ENCODE measurements at regions not wholly inside any gene's neighbourhood (a gene's known extent, or its start where the extent isn't known, plus 50 kb on each side); places are given as distances from the start of the nearest gene placed in this dataset.

DNA sequence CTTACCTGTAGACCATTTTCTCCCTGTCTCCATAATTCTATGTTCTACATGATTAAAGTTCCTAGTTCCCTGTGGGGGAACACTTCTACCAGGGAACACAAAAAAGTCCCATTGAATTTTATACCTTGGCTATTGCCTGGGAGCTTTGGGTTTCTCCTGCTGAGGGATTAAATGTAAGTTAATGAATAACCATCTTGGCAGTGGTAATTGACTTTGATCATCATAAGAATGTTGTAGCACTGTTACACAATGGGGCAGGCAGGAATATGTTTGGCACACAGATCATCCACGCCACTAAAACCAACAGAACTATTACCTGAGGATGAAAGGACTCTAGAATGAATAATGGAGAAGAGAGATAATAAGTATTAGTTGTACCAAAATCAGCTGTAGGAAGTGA, 1106.2 kb upstream of the GJE1 start:
- Histone ChIP-seq H3K9ac (ENCODE audit: low read length) (no peak overlapping the region), H3K4me3 (ENCODE audit: insufficient read depth, low read depth, low read length) (no peak overlapping the region), H2AFZ (ENCODE audit: low read depth, low read length) (no peak overlapping the region), H3K27ac (ENCODE audit: low read depth, low read length) (no peak overlapping the region), H3K4me1 (ENCODE audit: insufficient read depth, low read length) (no peaks in the 10 kb centered on the region), H3K36me3 (ENCODE audit: insufficient read depth, low read length) (no peaks in the 10 kb centered on the region), H3K9me3 (ENCODE audit: insufficient read depth, low read depth, low read length) (no peaks in the 10 kb centered on the region), H4K20me1 (ENCODE audit: insufficient read depth, low read length) (no peaks in the 10 kb centered on the region), H3K4me2 (ENCODE audit: low read length) (no peak overlapping the region), H3K79me2 (ENCODE audit: insufficient read depth, low read length) (no peaks in the 10 kb centered on the region), H3K27me3 (ENCODE audit: insufficient read depth, low read length) (no peaks in the 10 kb centered on the region)
- Mint-ChIP-seq H3K9me3 (ENCODE audit: unreplicated experiment) (no peaks in the 10 kb centered on the region), H3K4me3 (ENCODE audit: unreplicated experiment) (no peak overlapping the region), H3K36me3 (ENCODE audit: low read depth, unreplicated experiment) (no peaks in the 10 kb centered on the region), H3K27me3 (ENCODE audit: low read depth, unreplicated experiment) (no peaks in the 10 kb centered on the region), H3K4me1 (ENCODE audit: low read depth, unreplicated experiment) (no peaks in the 10 kb centered on the region), H3K27ac (ENCODE audit: unreplicated experiment) (no peak overlapping the region)
- TF ChIP-seq EZH2 (IDR thresholded peaks at IDR 0.05; ENCODE audit: insufficient read depth, low read length): no peak
- TF ChIP-seq, protein P1, sequence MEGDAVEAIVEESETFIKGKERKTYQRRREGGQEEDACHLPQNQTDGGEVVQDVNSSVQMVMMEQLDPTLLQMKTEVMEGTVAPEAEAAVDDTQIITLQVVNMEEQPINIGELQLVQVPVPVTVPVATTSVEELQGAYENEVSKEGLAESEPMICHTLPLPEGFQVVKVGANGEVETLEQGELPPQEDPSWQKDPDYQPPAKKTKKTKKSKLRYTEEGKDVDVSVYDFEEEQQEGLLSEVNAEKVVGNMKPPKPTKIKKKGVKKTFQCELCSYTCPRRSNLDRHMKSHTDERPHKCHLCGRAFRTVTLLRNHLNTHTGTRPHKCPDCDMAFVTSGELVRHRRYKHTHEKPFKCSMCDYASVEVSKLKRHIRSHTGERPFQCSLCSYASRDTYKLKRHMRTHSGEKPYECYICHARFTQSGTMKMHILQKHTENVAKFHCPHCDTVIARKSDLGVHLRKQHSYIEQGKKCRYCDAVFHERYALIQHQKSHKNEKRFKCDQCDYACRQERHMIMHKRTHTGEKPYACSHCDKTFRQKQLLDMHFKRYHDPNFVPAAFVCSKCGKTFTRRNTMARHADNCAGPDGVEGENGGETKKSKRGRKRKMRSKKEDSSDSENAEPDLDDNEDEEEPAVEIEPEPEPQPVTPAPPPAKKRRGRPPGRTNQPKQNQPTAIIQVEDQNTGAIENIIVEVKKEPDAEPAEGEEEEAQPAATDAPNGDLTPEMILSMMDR (IDR thresholded peaks at IDR 0.05; ENCODE audit: insufficient read depth, low read depth, low read length): no peak
- DNase-seq (ENCODE audit: low read depth) (no peak), FAIRE-seq (no peak)

DNA sequence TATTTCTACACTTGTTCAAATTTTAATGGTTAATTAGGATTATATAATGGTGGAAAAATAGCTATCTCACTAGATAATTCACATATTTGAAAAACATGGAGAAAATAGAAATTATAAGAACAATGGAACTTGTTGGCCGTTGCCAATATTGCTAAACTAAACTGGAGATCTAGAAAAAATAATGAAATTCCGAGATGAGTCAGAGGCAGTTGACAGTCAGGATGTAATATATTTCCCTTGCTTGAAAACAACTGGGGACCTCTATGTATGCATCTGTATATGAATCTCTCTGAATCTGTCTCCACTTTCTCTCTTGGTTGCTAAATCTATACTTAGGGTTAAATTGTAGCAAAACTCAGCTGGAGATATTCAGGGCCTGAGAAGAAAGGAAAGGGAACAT, 1108.2 kb upstream of the GJE1 start:
- DNase-seq (ENCODE audit: low read depth): no peak
- H3K9ac ChIP-seq (ENCODE audit: low read length): no peak overlapping the region
- no peaks in the 10 kb centered on the region for H4K20me1 ChIP-seq (ENCODE audit: insufficient read depth, low read length)
- Mint-ChIP-seq H3K4me1 (ENCODE audit: low read depth, unreplicated experiment) (no peaks in the 10 kb centered on the region), H3K36me3 (ENCODE audit: low read depth, unreplicated experiment) (no peaks in the 10 kb centered on the region), H3K27me3 (ENCODE audit: low read depth, unreplicated experiment) (no peaks in the 10 kb centered on the region), H3K9me3 (ENCODE audit: unreplicated experiment) (no peaks in the 10 kb centered on the region), H3K27ac (ENCODE audit: unreplicated experiment) (no peak overlapping the region), H3K4me3 (ENCODE audit: unreplicated experiment) (no peak overlapping the region)
- H3K9me3 ChIP-seq (ENCODE audit: insufficient read depth, low read depth, low read length): no peaks in the 10 kb centered on the region
- H3K27ac ChIP-seq (ENCODE audit: low read depth, low read length): no peak overlapping the region
- no peaks in the 10 kb centered on the region for H3K36me3 ChIP-seq (ENCODE audit: insufficient read depth, low read length)
- no peaks in the 10 kb centered on the region for H3K4me1 ChIP-seq (ENCODE audit: insufficient read depth, low read length)
- FAIRE-seq: no peak
- H3K4me3 ChIP-seq (ENCODE audit: insufficient read depth, low read depth, low read length): no peak overlapping the region
- no peaks in the 10 kb centered on the region for H3K27me3 ChIP-seq (ENCODE audit: insufficient read depth, low read length)
- no peak overlapping the region for H2AFZ ChIP-seq (ENCODE audit: low read depth, low read length)
- no peak for TF ChIP-seq EZH2 (IDR thresholded peaks at IDR 0.05; ENCODE audit: insufficient read depth, low read length)
- TF ChIP-seq, protein P1 (IDR thresholded peaks at IDR 0.05; ENCODE audit: insufficient read depth, low read depth, low read length): no peak
- H3K79me2 ChIP-seq (ENCODE audit: insufficient read depth, low read length): no peaks in the 10 kb centered on the region
- H3K4me2 ChIP-seq (ENCODE audit: low read length): no peak overlapping the region

DNA sequence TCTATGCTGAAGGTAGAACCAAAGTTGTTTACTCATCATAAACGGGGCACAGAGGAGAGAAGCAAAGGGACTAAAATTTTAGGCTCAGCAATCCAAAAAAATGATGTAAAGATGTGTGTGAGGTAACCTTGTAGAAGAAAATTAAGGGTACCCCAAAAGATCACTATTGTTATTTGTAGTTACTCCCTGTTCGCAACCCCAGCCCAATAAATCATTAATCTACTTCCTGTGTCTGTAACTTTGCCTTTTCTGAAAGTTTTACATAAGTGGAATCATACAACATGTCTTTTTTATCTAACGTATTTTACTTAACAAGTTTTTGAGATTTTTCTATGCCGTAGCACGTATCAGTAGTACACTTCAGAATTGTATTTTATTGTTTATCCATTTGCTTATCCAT, 1114.8 kb upstream of the GJE1 start:
- Histone ChIP-seq H2AFZ (ENCODE audit: low read depth, low read length) (no peak overlapping the region), H4K20me1 (ENCODE audit: insufficient read depth, low read length) (no peaks in the 10 kb centered on the region), H3K4me2 (ENCODE audit: low read length) (no peak overlapping the region), H3K27me3 (ENCODE audit: insufficient read depth, low read length) (no peaks in the 10 kb centered on the region), H3K27ac (ENCODE audit: low read depth, low read length) (no peak overlapping the region), H3K79me2 (ENCODE audit: insufficient read depth, low read length) (no peaks in the 10 kb centered on the region), H3K36me3 (ENCODE audit: insufficient read depth, low read length) (no peaks in the 10 kb centered on the region), H3K9me3 (ENCODE audit: insufficient read depth, low read depth, low read length) (no peaks in the 10 kb centered on the region), H3K4me1 (ENCODE audit: insufficient read depth, low read length) (no peaks in the 10 kb centered on the region), H3K4me3 (ENCODE audit: insufficient read depth, low read depth, low read length) (no peak overlapping the region), H3K9ac (ENCODE audit: low read length) (no peak overlapping the region)
- TF ChIP-seq EZH2 (IDR thresholded peaks at IDR 0.05; ENCODE audit: insufficient read depth, low read length): no peak
- TF ChIP-seq, protein P1 (IDR thresholded peaks at IDR 0.05; ENCODE audit: insufficient read depth, low read depth, low read length): no peak
- FAIRE-seq: no peak
- Mint-ChIP-seq H3K4me1 (ENCODE audit: low read depth, unreplicated experiment) (no peaks in the 10 kb centered on the region), H3K4me3 (ENCODE audit: unreplicated experiment) (no peak overlapping the region), H3K27me3 (ENCODE audit: low read depth, unreplicated experiment) (no peaks in the 10 kb centered on the region), H3K36me3 (ENCODE audit: low read depth, unreplicated experiment) (no peaks in the 10 kb centered on the region), H3K27ac (ENCODE audit: unreplicated experiment) (no peak overlapping the region), H3K9me3 (ENCODE audit: unreplicated experiment) (no peaks in the 10 kb centered on the region)
- no peak for DNase-seq (ENCODE audit: low read depth)
